Parathyroid adenoma (tissue), 2 donors: ENCODE measurements at regions not wholly inside any gene's neighbourhood (a gene's known extent, or its start where the extent isn't known, plus 50 kb on each side); places are given as distances from the start of the nearest gene placed in this dataset.

Source experiments
- H2AFZ ChIP-seq: fragments of 300-600 bp; sonication (generic); one replicate; pipeline ENCODE4 v1.7.0; 2017; ENCODE audit warnings: antibody characterized with exemption, mild to moderate bottlenecking
- H3K27ac ChIP-seq: fragments of 300-600 bp; sonication (generic); one replicate; pipeline ENCODE4 v1.7.0; 2017
- H3K27me3 ChIP-seq: fragments of 300-600 bp; sonication (generic); one replicate; pipeline ENCODE4 v1.7.0; 2017; ENCODE audit warnings: low read length; ENCODE audit not compliant: control insufficient read depth, insufficient read depth
- H3K36me3 ChIP-seq: fragments of 300-600 bp; sonication (generic); one replicate; pipeline ENCODE4 v1.7.0; 2017; ENCODE audit warnings: low read length; ENCODE audit not compliant: control insufficient read depth, insufficient read depth
- H3K4me1 ChIP-seq: fragments of 300-600 bp; sonication (generic); one replicate; pipeline ENCODE4 v1.7.0; 2017; ENCODE audit warnings: control low read depth
- H3K4me2 ChIP-seq: fragments of 300-600 bp; sonication (generic); one replicate; pipeline ENCODE4 v1.7.0; 2017; ENCODE audit warnings: low read length
- H3K4me3 ChIP-seq: fragments of 300-600 bp; sonication (generic); one replicate; pipeline ENCODE4 v1.7.0; 2017; ENCODE audit warnings: low read depth, low read length
- H3K79me2 ChIP-seq: fragments of 300-600 bp; sonication (generic); one replicate; pipeline ENCODE4 v1.7.0; 2017; ENCODE audit warnings: control low read depth
- H3K9ac ChIP-seq: fragments of 300-600 bp; sonication (generic); one replicate; pipeline ENCODE4 v1.7.0; 2017; ENCODE audit warnings: mild to moderate bottlenecking
- H3K9me3 ChIP-seq: fragments of 300-600 bp; sonication (generic); one replicate; pipeline ENCODE4 v1.7.0; 2017; ENCODE audit warnings: low read length; ENCODE audit not compliant: control insufficient read depth
- CTCF ChIP-seq: fragments of 300-600 bp; sonication (generic); IDR thresholded peaks from one replicate; pipeline ENCODE4 v1.7.0; 2017; ENCODE audit warnings: antibody characterized with exemption, mild to moderate bottlenecking
- donor health status: primary hyperparathyroidism.

GRCh38 chr12:58576916-58577315 is 343.4 kb downstream of the LRIG3 start:
- no peak overlapping the region for H3K9ac ChIP-seq
- H3K27me3 ChIP-seq = no peaks in the 10 kb centered on the region
- H2AFZ ChIP-seq = no peak overlapping the region
- H3K4me2 ChIP-seq = no peak overlapping the region
- H3K4me1 ChIP-seq = no peaks in the 10 kb centered on the region
- no peaks in the 10 kb centered on the region for H3K9me3 ChIP-seq
- H3K36me3 ChIP-seq = no peaks in the 10 kb centered on the region
- no peak overlapping the region for H3K27ac ChIP-seq
- no peak for TF ChIP-seq CTCF
- H3K79me2 ChIP-seq = no peaks in the 10 kb centered on the region
- H3K4me3 ChIP-seq = no peak overlapping the region

- H3K4me3 ChIP-seq = no peak overlapping the region
- no peak overlapping the region for H3K27ac ChIP-seq
- no peaks in the 10 kb centered on the region for H3K4me1 ChIP-seq
- no peaks in the 10 kb centered on the region for H3K9me3 ChIP-seq
- H3K79me2 ChIP-seq = no peaks in the 10 kb centered on the region
- H2AFZ ChIP-seq = no peak overlapping the region
- H3K4me2 ChIP-seq = no peak overlapping the region
- no peak overlapping the region for H3K9ac ChIP-seq
- TF ChIP-seq CTCF = no peak
- no peaks in the 10 kb centered on the region for H3K36me3 ChIP-seq
- no peaks in the 10 kb centered on the region for H3K27me3 ChIP-seq
Measured at GRCh38 chr12:58580095-58580494, 340.2 kb downstream of the LRIG3 start.

- Histone ChIP-seq H3K36me3 (no peaks in the 10 kb centered on the region), H3K4me2 (no peak overlapping the region), H2AFZ (no peak overlapping the region), H3K27me3 (no peaks in the 10 kb centered on the region), H3K4me1 (no peaks in the 10 kb centered on the region), H3K9me3 (no peaks in the 10 kb centered on the region), H3K27ac (no peak overlapping the region), H3K9ac (no peak overlapping the region), H3K79me2 (no peaks in the 10 kb centered on the region), H3K4me3 (no peak overlapping the region)
- TF ChIP-seq CTCF = no peak
Measured at GRCh38 chr12:58583529-58583928, 336.8 kb downstream of the LRIG3 start.

GRCh38 chr12:58583940-58584339 is 336.4 kb downstream of the LRIG3 start:
- H3K9ac ChIP-seq = no peak overlapping the region
- H3K36me3 ChIP-seq = no peaks in the 10 kb centered on the region
- H3K27me3 ChIP-seq = no peaks in the 10 kb centered on the region
- H3K79me2 ChIP-seq = no peaks in the 10 kb centered on the region
- H3K9me3 ChIP-seq = no peaks in the 10 kb centered on the region
- no peak overlapping the region for H3K4me3 ChIP-seq
- H2AFZ ChIP-seq = no peak overlapping the region
- TF ChIP-seq CTCF = no peak
- H3K27ac ChIP-seq = no peak overlapping the region
- H3K4me1 ChIP-seq = no peaks in the 10 kb centered on the region
- no peak overlapping the region for H3K4me2 ChIP-seq

- Histone ChIP-seq H3K4me2 (no peak overlapping the region), H3K79me2 (no peaks in the 10 kb centered on the region), H3K27ac (no peak overlapping the region), H3K9me3 (no peaks in the 10 kb centered on the region), H3K27me3 (no peaks in the 10 kb centered on the region), H3K9ac (no peak overlapping the region), H3K4me3 (no peak overlapping the region), H3K36me3 (no peaks in the 10 kb centered on the region), H2AFZ (no peak overlapping the region), H3K4me1 (no peaks in the 10 kb centered on the region)
- TF ChIP-seq CTCF = no peak
Measured at GRCh38 chr12:58584880-58585279, 335.4 kb downstream of the LRIG3 start.
